MM.1S (cell line): ENCODE measurements at regions not wholly inside any gene's neighbourhood (a gene's known extent, or its start where the extent isn't known, plus 50 kb on each side); places are given as distances from the start of the nearest gene placed in this dataset.
A peak's percentile ranks its signal among the peaks of the same experiment; 100 is the strongest.

Experiments
- CTCF ChIP-seq: fragments of 300-600 bp; sonication (generic); IDR thresholded peaks from 2 replicates; pipeline ENCODE4 v1.5.1; 2016; ENCODE audit warnings: antibody characterized with exemption, low read length, mixed read lengths
- EZH2 ChIP-seq: fragments of 300-600 bp; sonication (generic); optimal IDR thresholded peaks from 2 replicates; pipeline ENCODE3; 2017; ENCODE audit warnings: low read depth, mild to moderate bottlenecking, antibody characterized with exemption, low read length, mixed read lengths
- EZH2phosphoT487 ChIP-seq: fragments of 300-600 bp; sonication (generic); IDR thresholded peaks from 2 replicates; pipeline ENCODE4 v1.6.1; 2018; ENCODE audit warnings: antibody characterized with exemption, low read length

DNA sequence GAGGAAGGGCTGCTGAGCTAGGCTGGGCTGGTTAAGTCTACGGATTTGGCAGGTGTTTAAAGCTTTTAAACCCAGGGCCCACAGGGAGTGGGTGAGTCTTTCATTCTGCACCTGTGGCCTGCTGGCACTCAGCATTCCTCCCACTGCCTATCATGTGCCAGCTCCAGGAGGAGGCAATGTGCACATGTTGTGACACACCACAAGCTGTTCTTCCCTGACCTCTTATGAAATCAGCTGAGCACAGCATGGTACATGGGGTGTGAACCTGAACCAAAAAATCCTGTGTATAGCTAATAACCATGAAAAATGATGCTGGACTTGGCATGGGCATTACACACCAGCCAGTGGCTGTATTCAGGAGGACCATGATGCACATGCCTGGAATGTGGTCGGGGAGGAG lies 297.9 kb upstream of the MMADHC start:
- peak; percentile 27 for TF ChIP-seq CTCF
- no peak for TF ChIP-seq EZH2
- no peak for TF ChIP-seq EZH2phosphoT487
